Hepatocyte (in vitro differentiated cells): ENCODE measurements at regions not wholly inside any gene's neighbourhood (a gene's known extent, or its start where the extent isn't known, plus 50 kb on each side); places are given as distances from the start of the nearest gene placed in this dataset.

ENCODE experiments used
- EZH2 ChIP-seq: fragments of 200-600 bp; sonication (generic); IDR thresholded peaks from 2 replicates; pipeline ENCODE4 v1.6.1; 2016; ENCODE audit warnings: antibody characterized with exemption, mild to moderate bottlenecking, borderline replicate concordance
- EZH2phosphoT487 ChIP-seq: fragments of 200-600 bp; sonication (generic); IDR thresholded peaks from one replicate; pipeline ENCODE4 v1.6.1; 2018; ENCODE audit warnings: antibody characterized with exemption, mild to moderate bottlenecking, low read depth, moderate library complexity; ENCODE audit not compliant: unreplicated experiment, severe bottlenecking
- TF ChIP-seq, protein P1 (sequence below): fragments of 200-600 bp; sonication (generic); IDR thresholded peaks from 2 replicates; pipeline ENCODE4 v1.5.1; 2016; ENCODE audit warnings: antibody characterized with exemption, mild to moderate bottlenecking; ENCODE audit not compliant: poor library complexity

DNA sequence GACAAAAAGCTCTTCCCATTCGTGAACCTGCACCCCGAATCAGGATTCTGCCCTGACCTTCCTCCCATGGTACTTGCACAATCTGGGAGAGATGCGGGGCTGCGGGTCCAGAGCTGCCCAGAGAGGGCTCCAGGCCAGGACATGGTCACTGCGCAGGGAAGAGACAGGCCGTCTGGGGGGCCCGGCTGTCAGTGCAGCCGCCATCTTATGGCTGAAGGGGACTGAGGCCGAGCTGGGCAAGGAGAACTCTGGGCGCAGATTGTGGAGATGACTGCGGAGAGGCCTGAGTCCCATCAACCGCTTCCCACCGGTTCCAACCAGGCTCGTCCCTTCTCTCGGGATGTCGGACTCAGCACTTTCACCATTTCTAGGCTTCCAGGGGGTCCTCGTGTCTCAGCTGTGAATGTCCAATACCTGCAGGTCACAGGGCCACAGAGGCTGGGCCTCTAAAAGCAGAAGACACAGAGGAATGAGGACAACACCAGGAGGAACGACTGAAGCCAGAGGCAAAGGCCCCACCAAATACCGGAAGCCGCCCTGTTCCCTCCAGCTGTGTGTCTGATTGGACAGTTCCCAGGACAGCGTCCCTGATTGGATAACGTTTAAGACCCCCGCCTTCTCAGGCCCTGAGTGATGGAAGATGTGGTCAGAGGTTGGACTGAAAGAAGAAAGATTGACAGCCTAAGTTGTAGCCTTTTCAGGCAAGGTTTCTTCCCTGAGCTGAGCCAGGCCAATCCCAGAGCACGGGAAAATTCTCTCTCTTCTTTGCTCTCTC lies 117.1 kb upstream of the ZNF91 start:
- TF ChIP-seq, protein P1, sequence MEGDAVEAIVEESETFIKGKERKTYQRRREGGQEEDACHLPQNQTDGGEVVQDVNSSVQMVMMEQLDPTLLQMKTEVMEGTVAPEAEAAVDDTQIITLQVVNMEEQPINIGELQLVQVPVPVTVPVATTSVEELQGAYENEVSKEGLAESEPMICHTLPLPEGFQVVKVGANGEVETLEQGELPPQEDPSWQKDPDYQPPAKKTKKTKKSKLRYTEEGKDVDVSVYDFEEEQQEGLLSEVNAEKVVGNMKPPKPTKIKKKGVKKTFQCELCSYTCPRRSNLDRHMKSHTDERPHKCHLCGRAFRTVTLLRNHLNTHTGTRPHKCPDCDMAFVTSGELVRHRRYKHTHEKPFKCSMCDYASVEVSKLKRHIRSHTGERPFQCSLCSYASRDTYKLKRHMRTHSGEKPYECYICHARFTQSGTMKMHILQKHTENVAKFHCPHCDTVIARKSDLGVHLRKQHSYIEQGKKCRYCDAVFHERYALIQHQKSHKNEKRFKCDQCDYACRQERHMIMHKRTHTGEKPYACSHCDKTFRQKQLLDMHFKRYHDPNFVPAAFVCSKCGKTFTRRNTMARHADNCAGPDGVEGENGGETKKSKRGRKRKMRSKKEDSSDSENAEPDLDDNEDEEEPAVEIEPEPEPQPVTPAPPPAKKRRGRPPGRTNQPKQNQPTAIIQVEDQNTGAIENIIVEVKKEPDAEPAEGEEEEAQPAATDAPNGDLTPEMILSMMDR: no peak
- TF ChIP-seq EZH2phosphoT487: no peak
- TF ChIP-seq EZH2: no peak
